ENCODE measurements at regions not wholly inside any gene's neighbourhood (a gene's known extent, or its start where the extent isn't known, plus 50 kb on each side); places are given as distances from the start of the nearest gene placed in this dataset.

DNA sequence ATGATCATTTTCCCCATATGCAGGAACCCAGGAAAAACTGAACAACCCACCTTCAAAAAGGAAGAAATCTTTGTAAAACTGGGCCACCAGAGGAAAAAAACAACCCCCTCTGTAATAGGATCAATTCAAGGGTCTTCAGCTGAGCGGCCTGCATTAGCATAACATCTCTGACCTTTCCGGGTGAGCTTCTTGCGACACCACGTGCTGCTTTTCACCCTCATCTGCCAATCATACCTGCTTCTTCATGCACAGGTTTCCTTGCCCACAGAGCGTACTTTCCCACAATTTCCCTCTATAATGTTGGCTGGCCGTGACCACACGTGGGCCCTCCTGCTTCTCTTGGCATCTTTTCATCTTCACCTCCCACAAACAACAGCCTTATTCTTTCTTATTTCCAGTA, 284.3 kb upstream of the NEBL start:
- no peaks in the 10 kb centered on the region for H3K4me1 Mint-ChIP-seq (ENCODE audit: low read depth)
- intact Hi-C loops (cut with micrococcal nuclease): no loop called here
- H3K27me3 Mint-ChIP-seq: peaks cover 18% of the 10 kb centered on the region
- H3K36me3 Mint-ChIP-seq (ENCODE audit: low read depth): no peaks in the 10 kb centered on the region
- H3K27ac Mint-ChIP-seq: no peak overlapping the region
- peaks cover 13% of the 10 kb centered on the region for H3K9me3 Mint-ChIP-seq
- no peak overlapping the region for H3K4me3 Mint-ChIP-seq

DNA sequence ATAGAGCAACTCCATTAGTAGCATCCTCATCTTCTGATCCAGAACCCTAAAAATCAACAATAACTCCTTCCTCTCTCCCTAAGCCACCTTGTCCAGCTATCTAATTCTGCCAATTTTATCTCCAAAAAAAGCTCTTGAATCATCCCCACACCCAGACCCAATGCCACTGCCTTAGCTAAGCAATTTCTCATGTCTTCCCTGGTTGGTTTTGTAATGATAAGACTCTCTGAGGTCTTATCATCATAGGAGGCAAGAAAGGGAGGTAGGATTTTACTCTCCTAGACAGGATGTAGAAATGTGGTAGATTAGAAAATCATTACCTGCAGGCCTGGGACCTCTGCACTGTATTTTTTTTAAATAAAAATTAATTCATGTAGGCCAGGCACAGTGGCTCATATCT, 283.5 kb upstream of the NEBL start:
- Mint-ChIP-seq H3K4me1 (ENCODE audit: low read depth) (no peaks in the 10 kb centered on the region), H3K27ac (no peak overlapping the region), H3K4me3 (no peak overlapping the region), H3K36me3 (ENCODE audit: low read depth) (no peaks in the 10 kb centered on the region), H3K27me3 (peaks cover 26% of the 10 kb centered on the region), H3K9me3 (peaks cover 13% of the 10 kb centered on the region)
- intact Hi-C loops (cut with micrococcal nuclease): no loop called here

DNA sequence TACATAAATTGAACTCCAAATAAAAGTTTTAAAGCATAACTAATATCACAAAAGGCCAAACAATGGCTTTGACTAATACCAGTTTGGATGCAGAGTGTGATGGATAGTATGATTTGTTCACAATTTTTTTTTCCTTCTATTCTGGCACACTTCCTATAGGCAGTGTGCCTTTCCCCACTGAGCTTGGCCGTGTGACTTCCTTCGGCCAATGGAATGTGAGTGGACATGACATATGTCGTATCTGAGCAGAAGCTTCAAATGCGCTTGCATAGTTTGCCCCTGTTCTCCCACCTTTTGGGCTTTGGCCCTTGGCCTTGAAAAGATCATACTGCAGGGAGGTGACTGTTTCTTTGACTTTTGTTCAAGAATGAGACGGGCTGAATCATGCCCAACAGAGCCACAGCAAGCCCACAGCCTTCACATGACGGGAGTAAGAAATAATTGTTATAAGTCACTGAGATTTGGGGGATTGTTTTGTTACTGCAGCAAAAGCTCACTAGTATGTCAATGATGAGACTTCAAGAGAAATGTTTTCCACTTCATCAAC, 279.9 kb upstream of the NEBL start:
- peaks cover 53% of the 10 kb centered on the region for H3K27me3 Mint-ChIP-seq

DNA sequence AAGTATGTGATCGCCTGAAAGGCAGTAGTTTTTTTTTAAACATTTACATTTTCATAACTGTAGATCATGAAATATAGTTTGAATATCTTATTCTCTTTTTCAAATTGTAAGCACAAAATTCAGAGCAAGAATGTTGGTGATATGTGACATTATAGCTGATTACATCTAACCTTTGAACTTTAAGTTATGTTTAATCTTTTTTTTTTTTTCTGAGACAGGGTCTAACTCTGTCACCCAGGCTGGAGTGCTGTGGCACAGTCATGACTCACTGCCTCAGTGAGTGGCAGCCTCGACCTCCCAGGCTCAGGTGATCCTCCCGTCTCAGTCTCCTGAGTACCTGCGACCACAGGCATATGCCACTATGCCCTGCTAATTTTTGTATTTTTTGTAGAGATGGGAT, 278.7 kb upstream of the NEBL start:
- intact Hi-C loops (cut with micrococcal nuclease): no loop called here
- peaks cover 62% of the 10 kb centered on the region for H3K27me3 Mint-ChIP-seq
- no peaks in the 10 kb centered on the region for H3K36me3 Mint-ChIP-seq (ENCODE audit: low read depth)
- peaks cover 13% of the 10 kb centered on the region for H3K9me3 Mint-ChIP-seq
- peaks cover 5% of the 10 kb centered on the region for H3K4me1 Mint-ChIP-seq (ENCODE audit: low read depth)
- H3K27ac Mint-ChIP-seq: no peak overlapping the region
- H3K4me3 Mint-ChIP-seq: no peak overlapping the region

More for the DNA sequence above, 279.9 kb upstream of the NEBL start:
- intact Hi-C loops (cut with micrococcal nuclease): no loop called here
- H3K4me3 Mint-ChIP-seq: no peak overlapping the region
- no peaks in the 10 kb centered on the region for H3K36me3 Mint-ChIP-seq (ENCODE audit: low read depth)
- peaks cover 5% of the 10 kb centered on the region for H3K4me1 Mint-ChIP-seq (ENCODE audit: low read depth)
- H3K27ac Mint-ChIP-seq: no peak overlapping the region
- H3K9me3 Mint-ChIP-seq: peaks cover 13% of the 10 kb centered on the region

DNA sequence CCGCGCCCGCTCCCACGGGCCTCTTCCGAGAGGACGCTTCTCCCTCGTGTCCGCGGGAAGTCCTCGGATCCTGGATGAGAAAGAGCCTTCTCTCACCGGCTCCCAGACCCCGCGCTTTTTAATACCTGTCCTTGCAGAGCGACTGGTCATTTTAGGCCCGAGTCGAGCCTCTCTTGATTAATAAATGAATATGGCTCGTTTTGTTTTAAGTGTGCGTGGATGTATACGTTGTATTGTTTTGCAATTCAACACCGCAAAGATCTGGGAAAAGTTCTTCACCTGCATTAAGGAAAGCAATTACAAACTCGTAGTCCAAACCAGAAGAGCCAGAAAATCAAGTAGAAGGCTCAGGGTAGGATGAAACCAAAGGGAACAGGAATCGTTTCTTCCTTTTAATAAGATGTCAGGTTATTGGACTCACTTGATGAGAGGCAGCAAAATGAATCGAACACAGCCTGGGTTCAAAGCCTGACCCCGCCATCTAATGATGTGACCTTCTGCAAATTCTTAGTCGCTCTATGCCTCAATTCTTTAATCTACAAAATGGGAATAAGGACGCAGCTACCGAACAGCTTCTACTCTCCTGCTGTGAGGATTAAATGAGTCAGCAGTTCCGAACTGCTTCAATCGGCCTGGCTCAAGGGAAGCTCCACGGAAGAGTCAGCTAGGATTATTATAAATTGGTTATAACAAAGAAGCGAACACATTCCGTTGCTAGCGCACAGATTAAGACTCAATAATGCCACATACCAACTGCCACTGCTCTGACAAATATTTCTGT, 277.8 kb upstream of the NEBL start:
- Mint-ChIP-seq H3K27ac (no peak overlapping the region), H3K36me3 (ENCODE audit: low read depth) (no peaks in the 10 kb centered on the region), H3K4me1 (ENCODE audit: low read depth) (peaks cover 5% of the 10 kb centered on the region), H3K9me3 (peaks cover 9% of the 10 kb centered on the region), H3K27me3 (peaks cover 64% of the 10 kb centered on the region), H3K4me3 (no peak overlapping the region)
- intact Hi-C loops (cut with micrococcal nuclease): no loop called here

DNA sequence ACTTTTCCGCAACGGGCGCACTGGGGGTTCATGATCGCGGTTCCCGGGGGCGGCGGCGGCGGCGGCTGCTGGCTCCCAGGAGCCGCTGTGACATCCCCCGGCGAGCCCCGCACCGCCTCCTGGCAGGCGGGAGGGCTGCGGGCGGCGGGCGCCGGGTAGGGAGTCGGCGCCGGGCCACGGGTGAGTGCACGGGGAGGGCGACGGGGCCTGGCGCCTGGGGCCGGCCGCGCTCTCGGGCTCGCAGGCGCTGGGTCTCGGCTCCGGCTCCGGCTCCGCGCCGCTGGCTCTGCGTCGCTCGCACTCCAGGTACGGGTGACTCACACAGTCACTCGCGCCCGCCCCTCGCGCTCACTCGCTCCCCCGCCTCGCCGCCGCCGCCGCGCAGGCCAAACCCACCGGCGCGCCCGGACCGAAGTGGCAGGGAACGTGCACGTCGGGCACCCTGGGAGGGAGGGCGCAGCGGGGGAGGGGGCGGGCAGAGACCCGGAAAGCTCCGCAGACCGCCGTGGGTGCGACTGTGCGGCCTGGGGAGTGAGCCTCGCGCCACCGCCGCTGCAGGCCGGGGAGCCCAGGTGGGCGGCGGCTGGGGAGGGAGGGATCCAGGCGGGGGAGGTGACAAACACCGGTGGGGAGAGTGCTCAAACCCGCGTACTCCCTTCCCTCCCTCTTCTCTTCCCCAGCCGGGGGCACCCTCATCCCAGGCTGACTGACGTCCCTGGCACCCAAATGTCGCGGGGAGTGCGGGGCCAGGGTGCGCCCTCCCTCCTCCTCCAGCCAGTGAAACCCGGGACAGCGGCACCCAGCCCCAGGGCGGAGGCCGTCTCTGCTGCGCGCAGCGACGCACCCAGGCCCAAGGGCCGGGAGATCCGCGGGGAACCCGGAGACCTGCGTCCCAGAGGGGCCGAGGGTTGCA, 276.9 kb upstream of the NEBL start:
- Mint-ChIP-seq H3K27me3 (peaks cover 63% of the 10 kb centered on the region), H3K4me1 (ENCODE audit: low read depth) (peaks cover 5% of the 10 kb centered on the region), H3K36me3 (ENCODE audit: low read depth) (no peaks in the 10 kb centered on the region), H3K4me3 (no peak overlapping the region), H3K27ac (no peak overlapping the region), H3K9me3 (peaks cover under 1% of the 10 kb centered on the region)
- intact Hi-C loops (cut with micrococcal nuclease): no loop called here

DNA sequence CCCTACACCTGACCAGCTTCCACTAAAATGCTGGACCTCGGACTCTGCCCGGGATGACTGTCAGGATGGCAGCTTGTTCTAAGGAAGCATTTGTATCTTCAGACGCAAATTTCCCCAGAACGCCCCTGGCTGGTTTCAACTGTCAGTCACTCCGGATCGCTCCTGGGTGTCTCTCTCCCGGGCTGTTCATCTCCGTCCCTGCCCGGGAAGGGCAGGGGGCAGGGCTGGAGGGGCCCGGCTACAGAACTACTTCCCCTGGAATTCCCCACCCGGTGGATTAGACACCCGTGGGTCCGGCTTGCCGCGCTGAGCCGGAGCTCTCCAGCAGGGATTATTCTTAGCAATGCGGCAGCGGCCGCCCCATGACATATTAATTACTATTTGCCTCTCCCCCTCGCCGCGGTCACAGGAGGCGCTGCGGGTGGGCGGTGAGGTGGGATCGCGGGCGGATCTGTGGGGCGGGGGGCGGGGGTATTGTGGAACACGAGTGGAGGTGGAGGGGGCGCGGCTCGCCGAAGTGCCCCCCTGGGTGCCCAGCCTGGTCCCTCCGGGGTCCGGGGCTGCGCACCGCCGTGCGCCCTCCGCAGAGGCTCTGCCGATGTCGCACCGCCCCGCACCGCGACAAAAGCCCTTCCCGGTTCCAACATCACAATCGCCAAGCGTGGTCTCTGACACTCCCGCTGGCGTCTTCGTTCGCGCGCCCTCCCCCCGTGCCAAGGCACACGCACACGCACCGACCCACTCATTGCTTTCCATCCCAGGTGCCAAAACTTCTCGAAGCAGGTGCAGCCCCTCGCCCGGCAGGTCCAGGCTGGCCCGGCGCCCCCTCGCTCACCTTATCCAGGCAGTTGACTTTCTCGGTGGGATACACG, 276.1 kb upstream of the NEBL start:
- Mint-ChIP-seq H3K9me3 (no peaks in the 10 kb centered on the region), H3K36me3 (ENCODE audit: low read depth) (no peaks in the 10 kb centered on the region), H3K4me3 (no peak overlapping the region), H3K4me1 (ENCODE audit: low read depth) (peaks cover 5% of the 10 kb centered on the region), H3K27ac (no peak overlapping the region), H3K27me3 (peaks cover 66% of the 10 kb centered on the region)
- intact Hi-C loops (cut with micrococcal nuclease): no loop called here

DNA sequence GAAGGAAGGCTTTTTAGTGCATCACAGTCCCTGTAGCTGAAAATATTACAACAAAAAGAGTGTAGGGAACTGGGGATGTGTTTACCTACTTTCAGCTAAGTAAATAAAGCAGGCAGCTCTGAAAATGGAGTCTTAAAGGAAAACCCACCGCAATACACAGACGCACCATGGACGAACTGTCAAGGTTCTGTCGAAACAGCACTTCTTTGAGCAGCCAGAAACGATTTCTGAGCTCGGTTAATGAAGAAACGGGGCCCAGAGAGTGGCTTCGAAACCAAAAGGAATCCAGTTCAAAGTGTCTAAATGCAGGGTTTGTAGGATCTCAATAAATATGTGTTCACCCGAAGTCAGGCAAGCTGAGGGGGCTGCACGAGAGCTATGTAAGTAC, 275.4 kb upstream of the NEBL start:
- Mint-ChIP-seq H3K36me3 (ENCODE audit: low read depth) (no peaks in the 10 kb centered on the region), H3K27me3 (peaks cover 65% of the 10 kb centered on the region), H3K4me1 (ENCODE audit: low read depth) (peaks cover 5% of the 10 kb centered on the region), H3K9me3 (no peaks in the 10 kb centered on the region), H3K27ac (no peak overlapping the region), H3K4me3 (no peak overlapping the region)
- intact Hi-C loops (cut with micrococcal nuclease): no loop called here

DNA sequence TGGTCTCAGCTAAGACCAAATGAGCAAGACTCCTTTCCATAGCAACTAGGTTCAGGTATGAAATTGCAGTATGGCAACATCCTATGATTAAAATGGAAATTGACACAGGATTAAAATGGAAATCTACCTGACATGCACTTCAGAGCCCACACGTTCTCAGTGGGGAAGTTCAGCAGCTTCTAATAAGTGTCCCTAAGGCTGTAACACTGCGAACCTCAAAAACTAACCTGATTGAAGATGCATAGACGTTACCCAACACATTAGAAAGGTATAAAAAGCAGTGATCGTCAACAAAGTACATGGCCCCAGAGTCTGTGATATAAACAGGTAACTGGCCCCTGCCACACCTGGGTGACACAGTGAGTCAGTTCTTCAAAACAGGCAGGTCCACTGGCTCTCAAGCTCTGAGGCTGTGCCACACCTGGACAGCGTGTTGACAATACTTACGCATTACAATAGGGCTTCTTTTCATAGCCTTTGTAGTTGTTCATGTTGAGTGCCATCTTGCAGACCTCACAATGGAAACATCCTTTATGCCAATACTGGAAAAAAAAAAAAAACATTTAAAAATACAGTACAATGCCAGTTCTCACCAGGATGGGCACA, 274.9 kb upstream of the NEBL start:
- intact Hi-C loops (cut with micrococcal nuclease): no loop called here
- H3K36me3 Mint-ChIP-seq (ENCODE audit: low read depth): no peaks in the 10 kb centered on the region
- no peak overlapping the region for H3K4me3 Mint-ChIP-seq
- no peaks in the 10 kb centered on the region for H3K9me3 Mint-ChIP-seq
- H3K27ac Mint-ChIP-seq: no peak overlapping the region
- H3K27me3 Mint-ChIP-seq: peaks cover 60% of the 10 kb centered on the region
- H3K4me1 Mint-ChIP-seq (ENCODE audit: low read depth): peaks cover 5% of the 10 kb centered on the region

DNA sequence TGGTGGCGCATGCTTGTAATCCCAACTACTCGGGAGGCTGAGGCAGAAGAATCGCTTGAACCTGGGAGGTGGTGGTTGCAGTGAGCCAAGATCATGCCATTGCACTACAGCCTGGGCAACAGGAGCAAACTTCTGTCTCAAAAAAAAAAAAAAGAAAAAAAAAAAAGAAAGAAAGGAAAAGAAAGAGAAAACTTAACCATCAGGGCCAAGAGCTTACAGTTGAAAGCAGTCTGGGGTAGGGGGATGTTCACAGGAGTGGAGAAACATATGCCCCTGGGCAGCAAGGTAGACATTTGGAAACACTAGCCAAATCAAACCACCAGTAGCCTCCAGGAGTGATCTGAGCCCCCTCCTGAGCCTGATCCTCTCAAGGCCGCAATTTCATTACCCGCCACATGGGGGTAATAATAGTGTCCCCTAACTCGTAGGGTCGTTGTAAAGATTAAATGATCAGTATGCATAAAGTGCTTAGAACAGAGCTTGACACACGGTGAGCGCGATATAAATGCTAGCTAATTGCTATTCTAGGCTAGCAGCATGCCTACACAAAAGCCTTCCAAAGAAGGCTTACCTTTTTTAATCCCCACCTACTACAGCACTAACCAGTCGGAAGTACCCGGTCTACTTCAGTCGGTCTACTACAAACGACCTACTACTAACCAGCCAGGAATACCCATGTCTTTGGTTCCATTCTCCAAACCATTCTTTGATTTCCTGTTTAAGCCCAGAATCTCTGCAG, 274.3 kb upstream of the NEBL start:
- peaks cover 53% of the 10 kb centered on the region for H3K27me3 Mint-ChIP-seq
- H3K36me3 Mint-ChIP-seq (ENCODE audit: low read depth): no peaks in the 10 kb centered on the region
- peaks cover 5% of the 10 kb centered on the region for H3K4me1 Mint-ChIP-seq (ENCODE audit: low read depth)
- no peaks in the 10 kb centered on the region for H3K9me3 Mint-ChIP-seq
- intact Hi-C loops (cut with micrococcal nuclease): no loop called here
- no peak overlapping the region for H3K4me3 Mint-ChIP-seq
- no peak overlapping the region for H3K27ac Mint-ChIP-seq

DNA sequence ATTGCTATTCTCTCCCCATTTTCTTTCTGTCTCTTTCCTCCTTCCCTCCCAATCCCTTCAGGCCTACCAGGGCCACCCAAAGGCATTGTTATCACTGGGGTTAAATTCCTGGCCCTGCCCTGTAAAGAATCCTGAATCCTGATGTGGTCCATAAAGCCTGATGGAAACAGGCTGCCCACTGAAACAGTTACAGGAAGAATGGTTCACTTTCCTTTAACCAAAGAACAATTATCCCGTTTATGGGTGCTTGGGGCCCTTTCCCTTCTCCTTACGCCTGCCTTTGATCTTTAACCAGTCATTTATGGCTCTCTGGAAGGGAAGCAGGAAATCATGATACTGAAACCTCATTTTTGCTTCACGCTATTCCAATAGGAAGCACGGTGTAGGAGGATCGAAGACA, 273.1 kb upstream of the NEBL start:
- peaks cover 42% of the 10 kb centered on the region for H3K27me3 Mint-ChIP-seq
- no peak overlapping the region for H3K4me3 Mint-ChIP-seq
- H3K27ac Mint-ChIP-seq: no peak overlapping the region
- intact Hi-C loops (cut with micrococcal nuclease): no loop called here
- H3K9me3 Mint-ChIP-seq: no peaks in the 10 kb centered on the region
- H3K36me3 Mint-ChIP-seq (ENCODE audit: low read depth): no peaks in the 10 kb centered on the region
- peaks cover 5% of the 10 kb centered on the region for H3K4me1 Mint-ChIP-seq (ENCODE audit: low read depth)

DNA sequence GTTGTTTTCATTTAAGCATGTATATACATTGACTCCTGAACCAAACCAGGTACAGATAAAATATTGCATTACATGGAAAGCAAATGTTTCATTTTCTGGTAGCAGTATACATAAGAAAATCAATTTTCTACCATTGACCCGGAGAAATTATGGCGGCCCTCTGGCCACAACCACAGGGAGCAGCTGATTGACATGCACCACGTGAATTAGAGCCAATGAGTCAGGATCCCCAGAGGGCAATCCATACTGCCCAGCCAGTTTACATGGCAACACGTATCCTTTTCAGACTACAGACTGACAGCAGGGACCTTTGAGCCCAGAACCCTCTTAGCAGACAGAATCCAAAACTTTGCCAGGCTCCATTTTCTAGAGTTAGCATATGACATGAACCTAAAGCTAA, 272.2 kb upstream of the NEBL start:
- Mint-ChIP-seq H3K9me3 (no peaks in the 10 kb centered on the region), H3K4me3 (no peak overlapping the region), H3K27me3 (peaks cover 33% of the 10 kb centered on the region), H3K36me3 (ENCODE audit: low read depth) (no peaks in the 10 kb centered on the region), H3K27ac (no peak overlapping the region), H3K4me1 (ENCODE audit: low read depth) (peaks cover 5% of the 10 kb centered on the region)
- intact Hi-C loops (cut with micrococcal nuclease): no loop called here

Measured in dendritic cell treated with granulocyte-macrophage colony-stimulating factor and Interleukin-4, amounts not matched to agents 40 ng/mL and 50 ng/mL, for 4 days (primary cell).